ENCODE measurements at regions not wholly inside any gene's neighbourhood (a gene's known extent, or its start where the extent isn't known, plus 50 kb on each side); places are given as distances from the start of the nearest gene placed in this dataset.

DNA sequence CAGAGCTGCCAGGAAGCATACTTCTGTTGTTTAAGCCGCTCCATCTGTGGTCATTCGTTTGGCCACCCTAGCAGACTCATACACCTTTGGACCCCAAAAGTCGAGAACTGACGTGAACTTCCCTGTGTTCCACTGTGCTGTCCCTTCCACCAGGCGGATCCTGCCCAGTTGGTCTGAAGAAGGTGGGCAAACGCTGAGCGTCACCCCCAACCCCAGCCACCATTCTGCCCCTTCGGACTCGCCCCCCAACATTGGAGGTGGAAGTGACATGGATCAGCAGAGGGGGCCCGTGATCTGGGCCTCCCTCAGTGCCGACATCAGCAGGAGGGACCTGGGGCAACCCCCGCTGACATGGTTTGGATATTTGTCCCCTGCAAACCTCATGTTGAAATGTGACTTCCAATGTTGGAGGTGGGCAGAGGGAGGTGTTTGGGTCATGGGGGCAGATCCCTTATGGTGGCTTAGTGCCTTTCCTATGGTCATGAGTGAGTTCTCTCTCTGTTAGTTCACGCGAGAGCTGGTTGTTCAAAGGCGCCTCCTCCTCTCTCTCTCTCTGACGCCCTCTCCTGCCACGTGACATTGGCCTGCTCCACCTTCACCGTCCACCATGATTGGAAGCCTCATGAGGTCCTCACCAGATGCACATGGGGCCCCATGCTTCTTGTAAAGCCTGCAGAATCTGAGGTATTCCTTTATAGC, 93.6 kb upstream of the ZNF507 start:
- no peak for DNase-seq (ENCODE audit: low read depth)

DNA sequence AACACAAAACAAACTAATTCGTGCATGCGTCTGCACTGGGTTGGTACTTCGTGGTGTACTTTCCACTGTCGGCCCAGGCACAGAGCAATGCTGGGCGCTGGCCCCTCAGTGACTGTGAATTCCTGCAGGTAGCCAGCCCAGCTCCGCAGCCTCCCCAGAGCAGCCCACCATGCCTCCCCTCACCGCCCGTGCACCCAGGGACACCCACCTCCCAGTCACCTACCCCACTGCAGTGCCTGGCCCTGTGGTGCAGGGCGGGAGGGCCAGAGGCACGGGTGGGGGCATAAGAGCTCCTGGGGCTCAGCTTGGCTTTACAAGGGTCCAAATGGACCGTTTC, 93.1 kb upstream of the ZNF507 start:
- DNase-seq (ENCODE audit: low read depth) = no peak

DNA sequence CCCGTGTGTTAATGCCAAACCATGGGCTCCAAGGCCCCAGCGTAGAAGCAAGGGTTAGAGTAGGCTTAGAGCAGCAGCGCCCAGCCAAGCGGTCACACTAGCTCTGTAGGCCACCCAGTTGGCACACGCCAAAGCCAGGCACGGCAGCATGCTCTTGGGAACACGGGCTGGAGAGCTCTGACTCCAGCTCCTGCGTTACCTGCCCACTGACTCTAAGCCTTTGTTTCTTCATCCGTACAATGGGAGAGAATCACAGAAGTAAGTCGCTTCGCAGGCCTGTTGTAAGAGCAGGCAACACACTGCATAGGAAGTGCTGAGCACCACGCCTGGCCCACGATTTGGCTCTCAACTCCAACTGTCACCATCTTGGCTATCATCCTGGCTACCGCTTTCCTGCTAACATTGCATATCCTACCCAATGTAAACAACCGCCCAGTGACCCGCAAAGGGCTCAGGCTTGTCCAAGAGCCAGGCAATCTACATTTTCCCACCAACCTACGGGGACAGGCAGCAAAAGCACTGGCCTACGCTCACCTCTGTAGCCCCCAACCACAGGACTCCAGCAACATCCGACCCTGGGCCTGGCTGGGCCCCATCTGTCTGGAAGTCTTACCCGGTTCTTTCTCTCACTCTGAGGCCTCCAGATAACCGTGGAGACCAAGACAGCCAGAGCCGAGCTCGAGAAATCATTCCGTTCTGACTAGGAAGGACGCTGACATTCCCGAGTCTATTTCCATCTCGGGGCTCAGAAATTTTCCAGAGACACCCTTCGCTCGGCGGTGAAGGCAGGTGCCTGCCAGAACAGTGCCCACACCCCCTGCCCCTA, 91.5 kb upstream of the ZNF507 start:
- no peak for DNase-seq (ENCODE audit: low read depth)

DNA sequence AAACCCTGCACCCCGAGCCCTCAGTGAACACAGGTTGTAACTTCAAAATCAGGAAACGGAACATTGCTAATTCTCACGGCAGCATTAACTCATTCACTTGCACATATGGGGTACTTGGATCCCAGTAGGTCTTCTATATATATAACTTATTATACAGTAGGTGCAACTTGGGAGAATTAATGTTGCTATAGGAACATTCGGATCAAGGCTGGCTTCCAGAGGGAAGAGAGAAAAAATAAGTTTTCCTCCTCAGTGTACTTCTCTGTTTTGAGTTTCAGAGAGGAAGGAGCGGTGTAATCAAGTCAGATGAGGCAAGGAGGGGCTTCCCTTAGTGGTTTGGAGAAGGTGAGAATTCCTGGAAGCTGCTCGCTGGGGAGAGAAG, 90.9 kb upstream of the ZNF507 start:
- DNase-seq (ENCODE audit: low read depth) = no peak

DNA sequence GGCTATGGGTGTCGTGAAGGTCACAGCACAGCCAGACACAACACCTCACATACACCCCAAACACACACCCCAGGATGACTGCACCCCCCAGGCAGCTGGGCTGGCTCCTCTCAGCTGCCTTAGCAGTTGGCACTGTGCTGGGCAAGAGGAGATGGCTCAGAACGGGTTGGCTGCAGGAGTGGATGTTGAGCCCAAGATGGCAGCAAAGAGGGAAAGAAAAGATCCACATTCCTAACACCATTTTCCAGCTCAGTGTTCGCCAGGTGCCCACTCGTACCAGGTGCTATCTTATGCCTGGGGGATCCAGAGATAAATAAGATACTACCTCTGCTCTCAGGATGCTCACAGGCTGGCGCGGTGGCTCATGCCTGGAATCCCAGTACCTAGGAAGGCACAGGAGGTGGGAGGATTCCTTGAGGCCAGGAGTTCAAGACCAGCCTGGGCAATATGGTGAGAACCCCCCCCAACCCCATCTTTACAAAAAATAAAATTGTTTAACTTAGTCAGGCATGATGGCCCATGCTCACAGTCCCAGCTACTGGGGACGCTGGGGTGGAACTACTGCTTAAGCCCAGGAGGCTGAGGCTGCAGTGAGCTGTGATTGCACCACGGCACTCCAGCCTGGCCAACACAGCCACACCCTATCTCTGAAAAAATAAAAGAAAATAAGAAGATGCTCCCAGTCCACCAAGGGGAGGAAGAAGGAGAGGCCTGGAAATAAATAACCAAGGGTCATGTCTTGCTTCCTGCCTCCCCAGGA, 89.7 kb upstream of the ZNF507 start:
- DNase-seq (ENCODE audit: low read depth) = no peak

DNA sequence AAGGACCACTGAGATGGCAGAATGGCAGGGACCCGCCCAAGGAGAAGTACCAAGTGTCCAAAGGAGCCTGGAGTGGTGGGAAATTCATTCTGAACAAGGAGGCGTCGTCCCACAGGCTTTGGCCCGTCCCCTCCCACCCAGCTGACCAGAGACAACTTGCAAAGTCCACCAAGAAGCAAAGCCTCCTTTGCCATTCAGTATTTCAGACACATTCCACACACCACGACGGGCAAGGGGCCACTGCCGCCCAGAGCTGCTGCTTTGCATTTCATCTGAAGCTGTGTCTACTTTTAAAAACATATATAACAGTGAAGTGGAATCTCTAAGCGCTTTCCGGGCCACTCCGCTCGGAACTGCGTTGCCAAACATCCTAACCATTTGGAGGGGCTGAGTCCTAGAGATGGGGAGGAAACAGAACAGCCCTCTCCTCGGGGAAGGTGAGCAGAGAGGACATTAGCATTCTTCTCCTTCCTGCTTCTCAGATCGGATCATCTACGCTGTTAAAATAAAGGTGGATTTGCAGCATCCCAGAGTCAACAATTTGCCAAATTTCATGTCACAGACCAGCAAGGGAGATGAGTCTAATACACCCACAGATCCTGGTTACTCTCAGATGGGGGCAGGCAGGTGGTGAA, 89.0 kb upstream of the ZNF507 start:
- DNase-seq (ENCODE audit: low read depth) = no peak

DNA sequence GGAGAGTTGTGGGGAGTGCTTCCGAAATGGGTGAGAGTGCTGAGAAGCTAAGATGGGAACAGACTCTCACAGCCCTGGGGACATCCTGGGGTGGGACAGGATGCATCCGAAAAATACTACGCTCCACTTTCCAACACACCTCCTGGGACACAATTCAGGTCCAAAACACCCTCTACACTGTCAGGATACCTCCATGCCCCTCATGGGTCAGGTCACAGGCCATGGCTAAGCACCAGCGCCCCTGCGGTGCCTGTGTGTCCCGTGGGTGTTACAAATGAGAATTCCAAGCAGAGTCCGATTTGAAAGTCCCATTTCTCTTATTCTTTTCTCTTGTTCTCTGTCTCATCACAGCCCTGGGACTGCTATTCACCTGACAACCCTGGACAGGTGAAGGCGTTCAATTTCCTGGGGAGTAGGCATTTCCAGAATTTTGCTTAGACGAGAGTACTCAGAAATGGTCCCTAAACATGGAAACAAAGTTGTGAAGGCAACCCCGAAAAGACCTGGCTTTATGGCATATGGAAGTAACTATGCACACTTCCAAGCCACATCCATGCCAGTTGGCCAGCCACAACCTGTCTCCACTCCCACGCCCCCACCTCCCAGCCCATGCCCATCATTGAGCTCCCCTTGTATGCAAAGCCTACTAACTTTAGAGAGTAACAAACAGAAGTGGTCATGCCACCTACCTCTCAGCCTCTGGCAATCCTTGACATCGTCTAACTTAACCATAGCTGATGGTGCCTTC, 87.9 kb upstream of the ZNF507 start:
- DNase-seq (ENCODE audit: low read depth) = no peak

DNA sequence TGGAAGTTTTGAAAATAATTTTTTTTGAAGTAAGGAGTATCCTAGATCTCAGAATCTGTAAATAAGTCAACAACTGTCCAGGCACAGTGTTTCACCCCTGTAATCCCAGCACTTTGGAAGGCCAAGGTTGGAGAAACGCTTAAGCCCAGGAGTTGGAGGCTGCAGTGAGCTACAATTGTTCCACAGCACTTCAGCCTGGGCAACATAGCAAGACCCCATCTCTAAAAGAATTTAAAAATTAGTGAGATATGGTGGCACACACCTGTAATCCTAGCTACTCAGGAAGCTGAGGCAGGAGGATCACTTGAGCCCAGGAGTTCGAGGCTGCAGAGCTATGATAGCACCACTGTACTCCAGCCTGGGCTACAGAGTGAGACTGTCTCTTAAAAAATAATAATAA, 87.2 kb upstream of the ZNF507 start:
- no peak for DNase-seq (ENCODE audit: low read depth)

DNA sequence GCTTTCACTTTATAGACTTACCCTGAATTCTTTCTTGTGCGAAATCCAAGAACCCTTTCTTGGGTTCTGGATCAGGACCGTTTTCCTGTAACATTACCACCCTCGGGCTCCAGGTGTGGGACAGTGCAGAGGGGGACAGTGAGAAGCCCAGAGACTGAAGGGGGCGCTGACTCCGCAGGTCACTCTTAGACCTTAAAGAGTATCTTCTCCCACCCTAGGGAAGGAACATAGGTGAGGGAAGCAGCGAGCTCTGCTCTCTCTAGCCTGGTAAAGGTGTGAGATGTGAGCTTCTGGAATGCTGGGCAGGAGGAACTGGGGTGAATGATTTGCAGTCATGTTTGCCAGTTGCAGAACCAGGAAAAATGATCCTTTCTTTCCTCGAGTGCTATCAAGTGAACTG, 80.8 kb upstream of the ZNF507 start:
- no peak for DNase-seq (ENCODE audit: low read depth)

DNA sequence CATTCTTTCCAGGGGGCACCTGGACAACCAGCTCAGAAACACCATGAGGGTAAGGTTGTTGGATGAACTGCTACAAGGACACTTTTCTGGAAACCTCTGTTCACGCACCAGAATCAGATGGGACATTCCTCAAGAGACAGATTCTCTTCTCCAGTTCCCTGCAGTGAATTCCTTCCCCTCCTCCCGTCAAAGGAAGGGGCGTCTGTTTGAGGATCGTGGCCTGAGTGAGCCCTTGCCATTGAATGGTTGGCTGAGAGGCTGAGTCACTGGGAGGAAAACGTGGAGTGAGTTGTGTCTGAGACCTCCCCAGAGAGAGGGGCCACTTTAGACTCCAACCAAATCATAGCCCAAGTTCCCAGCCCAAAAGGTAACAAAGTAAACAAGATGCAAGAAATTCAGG, 79.4 kb upstream of the ZNF507 start:
- no peak for DNase-seq (ENCODE audit: low read depth)

DNA sequence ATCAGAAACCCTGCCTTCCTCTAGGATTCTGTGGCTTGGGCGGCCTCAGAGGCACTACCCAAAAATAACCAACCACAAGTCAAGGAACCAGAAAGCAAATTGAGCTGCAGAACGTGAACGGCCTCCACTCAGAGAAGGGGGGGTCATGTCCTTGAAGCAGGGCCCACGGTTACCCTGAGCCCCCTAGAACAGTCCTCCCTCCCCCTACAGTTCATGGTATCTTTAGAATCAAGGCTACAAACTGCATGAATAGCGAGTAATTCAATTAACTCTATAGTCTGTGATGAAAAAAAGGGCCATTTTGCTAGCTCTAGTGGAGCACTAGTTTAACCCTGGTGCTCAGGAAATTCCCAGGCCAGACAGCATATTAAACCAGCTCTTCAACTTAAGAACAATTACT, 79.0 kb upstream of the ZNF507 start:
- DNase-seq (ENCODE audit: low read depth) = no peak

DNA sequence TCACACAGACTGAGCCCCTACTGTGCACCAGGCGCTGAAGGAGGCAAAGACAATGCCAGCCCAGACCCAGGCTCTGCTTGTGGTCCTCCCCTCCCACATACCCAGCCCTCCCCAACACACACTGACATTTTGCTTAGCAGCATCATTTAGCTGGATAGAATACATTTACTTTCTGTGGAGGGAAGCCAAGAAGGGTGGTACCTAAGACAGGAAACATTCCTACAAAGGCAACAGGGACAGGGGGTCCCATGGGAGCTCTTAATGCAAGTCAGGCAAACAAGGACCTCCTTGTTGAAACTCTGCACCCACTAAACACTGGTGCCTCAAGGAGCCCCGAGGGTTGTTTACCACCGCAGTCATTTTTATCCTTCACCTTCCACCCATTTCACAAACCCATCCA, 77.0 kb upstream of the ZNF507 start:
- no peak for DNase-seq (ENCODE audit: low read depth)

DNA sequence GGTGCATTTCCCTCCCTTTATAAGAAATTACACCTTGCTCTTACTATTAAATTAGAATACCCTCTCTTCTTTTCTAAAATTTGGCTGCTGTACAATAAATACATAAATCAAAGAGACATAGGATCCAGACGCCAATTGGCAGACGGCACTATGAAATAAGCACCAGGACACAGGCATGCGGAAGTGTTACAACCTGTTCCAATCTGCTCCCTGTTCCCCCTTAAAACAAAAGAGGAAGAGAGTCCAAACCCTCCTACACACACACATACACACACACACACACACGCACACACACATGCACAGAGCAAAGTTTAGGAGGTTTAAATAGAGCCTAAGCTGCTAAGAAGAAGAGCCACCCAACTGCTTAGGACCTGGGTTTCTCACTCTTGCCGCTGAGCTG, 75.6 kb upstream of the ZNF507 start:
- no peak for DNase-seq (ENCODE audit: low read depth)

DNA sequence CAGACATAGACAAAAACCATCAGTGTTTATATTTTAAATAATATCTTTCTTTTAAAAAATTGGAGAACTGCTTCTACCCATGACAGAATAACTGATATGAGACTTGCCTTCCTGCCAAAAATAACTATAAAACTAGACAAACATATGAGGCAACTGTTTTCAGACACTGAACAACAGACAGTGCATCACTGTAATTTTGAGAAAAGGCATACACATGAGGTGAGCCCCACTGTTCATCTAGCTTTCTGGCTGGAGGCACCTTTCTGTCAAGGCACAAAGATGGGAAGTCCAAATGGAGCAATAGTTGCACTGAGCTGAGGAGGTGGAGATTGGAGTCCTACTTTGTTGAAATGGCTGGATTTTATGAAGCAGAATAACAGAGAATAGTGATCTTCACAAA, 71.9 kb upstream of the ZNF507 start:
- no peak for DNase-seq (ENCODE audit: low read depth)

DNA sequence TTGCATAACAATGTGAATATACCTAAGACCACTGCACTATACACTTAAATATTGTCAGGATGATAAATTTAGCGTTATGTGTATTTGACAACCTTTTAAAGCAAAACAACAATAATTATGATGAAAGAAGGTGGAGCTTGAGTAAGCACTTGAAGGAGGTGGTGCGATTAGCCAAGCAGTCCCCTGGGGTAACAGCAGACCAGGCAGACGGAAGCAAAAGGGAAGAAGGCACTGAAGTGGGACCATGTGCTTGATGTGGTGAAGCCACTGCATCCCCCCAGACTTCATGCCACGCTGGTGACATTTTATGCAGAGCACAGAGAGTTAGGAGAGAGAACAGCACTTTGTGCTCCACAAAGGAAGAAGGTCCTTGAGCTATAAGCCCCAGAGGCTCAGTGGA, 58.3 kb upstream of the ZNF507 start:
- DNase-seq (ENCODE audit: low read depth) = no peak

DNA sequence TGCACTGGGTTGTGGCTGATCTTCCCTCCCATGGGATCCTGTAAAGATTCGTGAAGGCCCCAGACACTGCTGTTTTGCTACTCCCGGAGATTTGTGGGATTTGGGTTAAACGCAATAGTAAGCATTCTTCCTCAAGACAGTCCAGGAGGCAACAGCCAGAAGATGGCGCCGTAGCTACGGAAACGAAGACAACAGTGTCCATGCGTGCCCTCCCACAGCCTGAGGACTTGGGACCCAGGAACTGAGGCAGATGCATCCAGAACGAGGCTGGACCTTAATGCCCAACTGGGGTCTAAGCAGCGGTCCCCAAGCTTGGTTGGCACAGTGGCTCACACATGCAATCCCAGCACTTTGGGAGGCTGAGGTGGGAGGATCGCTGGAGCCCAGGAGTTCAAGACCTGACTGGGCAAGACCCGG, 57.6 kb upstream of the ZNF507 start:
- peak; percentile 2 for DNase-seq (ENCODE audit: low read depth)

DNA sequence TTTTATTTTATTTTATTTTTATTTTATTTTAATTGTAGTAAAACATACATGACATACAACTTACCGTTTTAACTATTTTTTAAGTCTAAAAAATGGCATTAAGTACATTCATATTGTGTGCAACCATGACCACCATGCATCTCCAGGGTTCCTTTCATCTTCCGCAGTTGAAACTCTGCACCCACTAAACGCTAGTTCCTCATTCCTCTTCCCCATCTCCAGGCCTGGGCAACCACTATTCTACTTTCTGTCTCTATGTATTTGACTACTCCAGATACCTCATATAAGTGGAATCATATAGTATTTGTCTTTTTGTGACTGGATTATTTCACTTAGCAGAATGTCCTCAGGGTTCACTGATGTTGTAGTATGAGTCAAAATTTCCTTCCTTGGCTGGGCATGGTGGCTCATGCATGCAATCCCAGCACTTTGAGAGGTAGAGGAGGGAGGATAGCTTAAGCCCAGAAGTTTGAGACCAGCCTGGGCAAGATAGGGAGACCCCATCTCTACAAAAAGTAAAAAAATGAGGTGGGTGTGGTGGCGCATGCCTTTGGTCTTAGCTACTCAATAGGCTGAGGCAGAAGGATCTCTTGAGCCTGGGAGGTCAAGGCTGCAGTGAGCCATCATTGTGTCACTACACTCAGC, 55.7 kb upstream of the ZNF507 start:
- DNase-seq (ENCODE audit: low read depth) = no peak

DNA sequence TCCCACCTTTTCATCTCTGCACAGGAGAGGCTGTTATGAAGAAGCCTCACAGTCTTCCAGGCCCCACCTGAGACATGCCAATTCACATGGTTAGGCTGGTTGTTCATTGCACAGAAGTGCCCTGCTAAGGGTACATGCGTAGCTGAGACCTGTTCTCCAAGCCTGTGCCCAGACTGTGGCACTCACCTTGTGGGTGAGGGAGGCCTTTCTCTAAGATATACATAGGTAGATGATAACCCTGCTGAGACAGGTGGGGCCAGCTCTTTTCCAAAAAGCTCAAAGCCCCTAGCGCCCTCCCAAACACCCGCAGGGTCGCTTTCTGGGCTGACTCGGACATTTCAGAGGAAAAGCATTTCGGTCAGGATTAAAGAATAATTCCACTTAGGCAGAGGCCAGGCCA, 53.5 kb upstream of the ZNF507 start:
- no peak for DNase-seq (ENCODE audit: low read depth)

DNA sequence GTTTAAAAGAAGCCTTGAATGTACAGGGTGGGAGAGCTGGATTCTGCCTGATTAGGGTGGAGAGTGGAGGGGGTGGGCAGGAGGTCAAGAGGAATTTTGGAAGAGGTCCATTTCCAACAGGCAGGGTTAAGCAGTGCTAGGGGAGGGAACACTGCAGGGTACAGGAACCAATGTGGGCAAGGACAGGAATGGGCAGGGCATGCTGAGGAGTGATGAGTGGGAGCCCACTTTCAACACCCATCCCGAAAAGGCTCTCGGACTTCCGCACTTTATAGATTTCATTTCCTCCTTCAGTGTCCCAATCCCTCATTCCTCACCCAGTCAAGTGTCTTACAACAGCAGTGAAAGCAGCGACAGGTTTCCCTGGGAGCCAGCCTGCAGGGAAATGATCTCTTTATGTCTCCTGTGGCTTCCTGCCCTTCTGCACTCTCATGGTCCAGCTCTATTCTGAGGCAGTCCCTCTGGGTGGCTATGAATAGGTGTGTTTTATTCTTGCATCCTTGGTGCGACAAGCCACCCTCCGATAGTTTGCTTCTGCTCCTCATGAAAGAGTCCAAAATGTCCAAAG, 50.5 kb upstream of the ZNF507 start:
- DNase-seq (ENCODE audit: low read depth) = no peak

Data from activated T-cell treated with anti-CD3 and anti-CD28 coated beads for 24 hours (primary cell).